T-helper 2 cell (primary cell): ENCODE measurements at regions not wholly inside any gene's neighbourhood (a gene's known extent, or its start where the extent isn't known, plus 50 kb on each side); places are given as distances from the start of the nearest gene placed in this dataset.

ENCODE experiments used
- DNase-seq, 5 experiments: peaks; one replicate each; pipeline versions ENCODE4 v3.0.0 to v3.0.0-alpha.2; 2012 to 2022

GRCh38 chr21:35933466-35933865, 126.9 kb downstream of the SETD4 start:
- DNase-seq, result no peak

DNA sequence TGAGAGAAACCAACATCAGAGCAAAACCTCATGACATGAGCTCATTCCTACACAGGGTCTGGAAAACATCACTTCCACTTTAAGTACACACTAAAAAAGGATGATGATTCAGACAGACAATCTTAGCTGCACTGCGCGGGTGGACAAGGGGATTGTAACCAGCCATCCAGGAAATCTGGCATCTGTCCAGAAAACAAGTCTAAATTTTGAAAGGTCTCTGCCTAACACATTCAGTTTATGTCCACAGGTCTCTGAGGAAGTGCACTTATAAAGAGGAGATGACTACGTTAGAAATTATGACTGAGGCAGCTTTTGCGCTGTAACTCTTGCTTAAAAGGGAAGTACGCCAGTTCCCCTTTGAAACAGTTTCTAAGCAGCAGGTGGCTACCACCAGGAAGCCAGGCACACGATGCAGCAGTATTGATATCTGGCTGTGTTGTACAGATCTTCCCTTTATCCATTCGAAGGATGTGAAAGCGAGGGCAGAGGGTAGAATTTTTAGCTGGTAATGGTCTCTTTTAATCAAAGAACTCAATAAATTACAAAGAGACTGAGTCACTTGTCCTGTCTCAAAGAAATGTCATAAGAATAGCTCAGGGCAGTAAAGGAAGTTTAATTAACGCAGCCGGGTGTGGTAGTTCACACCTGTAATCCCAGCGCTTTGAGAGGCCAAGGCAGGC, 128.0 kb downstream of the SETD4 start:
- peak in 1 of 5 experiments; percentile 19 for DNase-seq

GRCh38 chr21:35929901-35930300, 130.4 kb downstream of the SETD4 start:
- no peak for DNase-seq

- DNase-seq, result no peak
These were observed 133.1 kb downstream of the SETD4 start for GRCh38 chr21:35927262-35927661.

GRCh38 chr21:35926003-35926740, 134.2 kb downstream of the SETD4 start:
- DNase-seq, result no peak

- DNase-seq, result peak in 1 of 5 experiments; percentile 24
These were observed 134.8 kb downstream of the SETD4 start for GRCh38 chr21:35925497-35925896.

DNA sequence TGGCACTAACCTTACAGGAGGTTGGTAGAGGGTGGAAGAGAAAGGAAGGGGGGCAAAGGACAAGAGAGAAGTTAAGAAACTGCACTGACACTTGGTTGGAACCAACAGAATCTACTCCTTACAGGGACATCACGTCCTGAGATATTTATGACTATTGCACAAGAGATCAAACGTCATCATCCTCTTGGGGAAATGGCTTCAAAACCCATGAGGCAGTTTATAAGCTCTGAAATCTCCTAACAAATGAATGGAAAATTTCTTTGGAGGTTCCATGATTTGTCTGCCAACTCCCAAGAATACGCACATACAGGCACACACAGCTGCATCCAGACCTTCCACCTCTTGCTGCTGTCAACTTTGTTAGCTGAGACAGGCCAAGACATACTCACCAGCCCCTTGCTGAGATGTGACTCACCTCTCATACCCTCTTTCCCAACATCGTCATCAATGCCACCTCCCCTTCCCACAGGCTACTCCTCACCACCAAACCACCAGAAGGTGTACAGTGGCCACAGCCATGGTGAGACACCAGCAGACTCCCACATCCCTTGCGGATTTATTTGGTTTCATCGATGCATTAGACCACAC, 135.5 kb downstream of the SETD4 start:
- no peak for DNase-seq

- DNase-seq, result no peak
These were observed 136.4 kb downstream of the SETD4 start for GRCh38 chr21:35923971-35924370.

- no peak for DNase-seq
These were observed 137.7 kb downstream of the SETD4 start for GRCh38 chr21:35922618-35923017.

DNA sequence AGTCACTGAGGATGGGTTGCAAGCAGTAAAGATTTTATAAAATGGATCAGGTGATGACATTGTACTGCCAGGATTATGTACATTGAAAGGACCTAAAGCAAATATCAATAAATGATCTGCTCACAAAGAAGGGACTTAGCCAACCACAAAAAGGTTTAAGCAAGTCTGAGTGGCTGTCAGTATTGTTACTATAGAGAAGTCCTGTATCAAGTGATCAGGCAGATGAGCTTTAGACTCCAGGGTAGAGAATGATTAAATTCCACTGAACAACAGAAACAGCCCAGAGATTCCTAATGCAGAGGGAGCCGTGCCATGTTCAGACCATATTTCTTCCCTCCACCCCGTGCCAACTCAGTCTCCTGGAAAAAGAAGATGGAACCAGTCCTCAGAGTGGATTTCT, 138.9 kb downstream of the SETD4 start:
- DNase-seq, result no peak

DNA sequence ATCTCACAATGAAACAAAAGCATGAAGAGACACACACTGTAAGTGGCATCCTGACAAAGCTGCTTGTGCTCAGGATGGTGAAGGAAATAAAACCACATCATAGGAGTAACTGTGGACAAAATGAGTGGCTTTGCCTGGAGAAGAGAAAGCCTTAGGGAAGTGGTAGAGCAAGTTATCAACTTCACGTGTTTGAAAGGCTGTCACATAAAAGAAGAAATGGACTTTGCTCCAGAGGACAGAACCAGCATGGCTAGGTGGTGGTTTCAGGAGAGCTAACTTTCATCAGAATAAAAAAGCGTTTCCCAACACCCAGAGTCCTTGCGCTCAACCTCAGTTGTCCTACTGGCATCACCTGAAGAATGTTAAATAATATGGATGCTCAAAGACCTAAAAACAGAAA, 139.9 kb downstream of the SETD4 start:
- no peak for DNase-seq

DNA sequence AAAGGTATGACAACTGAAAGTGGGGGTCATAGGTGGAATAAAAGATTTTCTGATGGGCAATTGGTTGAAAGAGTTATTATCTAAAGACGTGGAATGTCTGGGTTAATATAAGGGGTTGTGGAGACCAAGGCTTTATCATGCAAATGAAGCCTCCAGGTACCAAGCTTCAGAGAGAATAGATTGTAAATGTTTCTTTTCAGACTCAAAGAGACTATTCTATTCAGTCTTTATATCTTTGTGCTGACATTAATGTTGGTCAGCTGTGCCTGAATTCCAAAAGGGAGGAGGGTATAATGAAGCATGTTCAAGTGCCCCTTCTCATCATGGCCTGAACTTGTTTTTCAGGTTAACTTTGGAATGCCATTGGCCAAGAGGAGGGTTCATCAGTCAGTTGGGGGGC, 145.3 kb downstream of the SETD4 start:
- no peak for DNase-seq

- no peak for DNase-seq
These were observed 148.7 kb downstream of the SETD4 start for GRCh38 chr21:35911412-35912191.

DNA sequence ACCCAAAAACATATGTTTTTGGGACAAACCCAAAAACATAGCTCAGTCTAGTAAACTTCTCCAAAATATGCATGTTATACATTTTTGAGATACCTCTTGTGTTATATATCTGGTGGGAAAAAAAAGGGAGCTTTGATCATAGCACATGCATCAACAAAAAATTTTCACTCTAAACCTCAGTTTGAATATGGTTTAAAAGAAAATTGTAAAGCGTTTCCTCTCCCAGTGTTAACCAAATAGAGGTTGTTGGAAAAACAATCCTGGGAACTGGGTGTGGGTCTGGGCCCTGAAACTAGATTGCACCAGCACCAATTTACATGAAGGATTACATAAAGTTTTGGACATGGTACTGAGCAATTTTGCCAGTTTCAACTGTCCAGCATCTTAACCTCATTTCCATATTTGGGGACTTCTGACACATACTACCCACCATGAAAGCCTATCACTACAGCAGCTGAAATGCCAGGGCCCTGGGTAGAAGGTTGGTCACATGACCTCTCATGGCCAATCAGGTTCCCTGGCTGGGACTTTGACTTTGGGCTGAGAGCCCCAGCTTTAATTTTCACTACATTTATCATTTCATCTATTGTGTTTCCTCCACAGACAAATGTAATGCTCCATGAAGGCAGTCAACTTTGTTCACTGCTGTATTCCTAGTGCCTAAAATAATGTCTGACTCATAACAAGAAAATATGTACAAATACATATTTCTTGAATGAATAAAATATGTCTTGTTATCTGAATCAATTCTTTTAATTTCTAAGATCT, 150.7 kb downstream of the SETD4 start:
- DNase-seq, result no peak

GRCh38 chr21:35908311-35909078, 151.8 kb downstream of the SETD4 start:
- no peak for DNase-seq

- no peak for DNase-seq
These were observed 153.7 kb downstream of the SETD4 start for GRCh38 chr21:35906586-35906985.

DNA sequence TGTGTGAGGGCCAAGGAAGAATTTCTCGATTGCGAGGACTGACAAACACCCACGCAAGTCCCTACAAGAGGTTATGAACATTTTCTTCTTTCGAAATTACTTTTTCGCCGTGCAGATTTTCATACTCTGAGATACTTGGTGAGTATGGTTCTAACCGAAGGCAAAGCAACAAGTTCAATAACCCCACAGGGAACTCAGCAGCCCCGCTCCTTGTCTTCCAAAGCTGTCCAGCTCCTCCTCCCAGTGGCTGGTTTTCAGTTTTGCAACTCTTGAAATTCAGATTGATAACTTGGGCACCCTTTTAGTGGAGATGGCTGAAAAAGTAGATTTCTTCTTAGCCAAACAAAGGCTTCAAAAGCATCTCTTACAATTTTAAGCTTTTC, 154.4 kb downstream of the SETD4 start:
- no peak for DNase-seq

- no peak for DNase-seq
These were observed 155.0 kb downstream of the SETD4 start for GRCh38 chr21:35905096-35905962.

DNA sequence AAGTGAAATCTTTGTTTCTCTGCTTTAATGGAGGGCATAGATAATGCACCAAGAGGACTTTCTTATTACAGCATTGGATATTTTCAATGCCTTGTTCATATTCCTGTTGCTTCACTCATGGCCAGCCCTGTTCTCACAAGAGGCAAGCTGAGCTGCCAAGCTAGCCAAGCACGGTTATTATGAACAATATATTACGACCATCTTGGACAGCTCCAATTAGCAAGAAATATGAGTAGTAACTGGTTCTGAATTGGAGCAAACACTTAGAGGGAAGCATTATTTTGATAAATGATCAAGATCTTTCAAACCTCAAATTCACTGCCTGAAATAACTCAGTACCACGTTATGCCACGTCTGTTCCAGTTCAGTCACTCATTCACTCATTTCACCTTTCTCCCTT, 159.8 kb downstream of the SETD4 start:
- DNase-seq, result no peak

DNA sequence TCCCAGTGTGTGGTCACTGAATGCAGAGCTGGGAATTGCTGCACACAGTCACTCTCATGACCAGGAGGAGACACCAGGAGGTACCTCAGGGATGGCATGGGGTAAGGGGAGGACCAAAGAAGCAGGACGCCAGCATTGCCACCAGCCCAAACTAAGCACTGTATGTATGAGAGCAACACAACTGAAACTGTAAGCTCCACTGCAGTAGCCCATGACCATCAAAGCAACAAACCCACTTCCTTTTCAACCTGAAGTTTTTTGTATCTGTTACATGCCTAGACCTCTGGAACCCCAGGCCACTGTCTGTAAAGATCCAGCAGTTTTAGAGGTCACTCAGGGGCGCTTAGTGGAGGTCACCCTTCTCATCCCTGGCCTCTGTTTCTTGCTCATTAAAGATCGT, 164.3 kb downstream of the SETD4 start:
- DNase-seq, result no peak

DNA sequence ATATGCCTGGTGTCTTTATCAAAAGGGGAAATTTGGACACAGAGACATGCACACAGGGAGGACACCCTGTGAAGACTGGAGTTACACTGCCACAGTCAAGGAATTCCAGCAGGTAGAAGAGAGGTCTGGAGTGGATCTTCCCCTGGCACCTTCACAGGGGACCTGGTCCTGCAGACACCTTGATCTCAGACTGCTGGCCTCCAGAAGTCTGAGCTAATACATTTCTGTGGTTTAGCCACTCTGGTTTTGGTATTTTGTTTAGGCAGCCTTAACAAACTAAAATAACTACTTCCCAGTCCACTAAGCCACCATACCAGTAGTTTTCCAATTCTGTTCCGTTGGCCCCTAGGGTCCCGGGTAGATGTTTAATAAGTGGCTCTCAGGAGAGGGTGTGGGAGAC, 164.7 kb downstream of the SETD4 start:
- no peak for DNase-seq
